Heart right ventricle (tissue), 16 donors: ENCODE measurements at regions not wholly inside any gene's neighbourhood (a gene's known extent, or its start where the extent isn't known, plus 50 kb on each side); places are given as distances from the start of the nearest gene placed in this dataset.

Experiments used
- ATAC-seq, 8 donors: fragments of 200-7000 bp; cut with Tn5 transposase; one replicate each; pipeline ENCODE4 v1.9.1; 2020; ENCODE audit warnings: mild to moderate bottlenecking in 8 of 8, moderate library complexity in 8 of 8, moderate number of reproducible peaks in 1 of 8
- DNase-seq, 2 donors: peaks; one replicate each; pipeline ENCODE4 v3.0.0-alpha.2; 2020
- H3K27ac ChIP-seq, 10 donors: fragments of 200-600 bp; sonication (generic) in 2 of 10; one replicate each; pipeline versions ENCODE4 v1.5.0 to v1.8.0; 2020 to 2022; ENCODE audit warnings: mild to moderate bottlenecking in 3 of 10
- H3K27me3 ChIP-seq, 7 donors: fragments of 200-600 bp; one replicate each; pipeline ENCODE4 v1.8.0; 2021 to 2022; ENCODE audit warnings: mild to moderate bottlenecking in 2 of 7
- H3K36me3 ChIP-seq, 9 donors: fragments of 200-600 bp; sonication (generic) in 1 of 9; one replicate each; pipeline versions ENCODE4 v1.5.0 to v1.8.0; 2020 to 2022; ENCODE audit warnings: mild to moderate bottlenecking in 2 of 9
- H3K4me1 ChIP-seq, 9 donors: fragments of 200-600 bp; sonication (generic) in 1 of 9; one replicate each; pipeline versions ENCODE4 v1.5.0 to v1.8.0; 2020 to 2022; ENCODE audit warnings: mild to moderate bottlenecking in 4 of 9
- H3K4me3 ChIP-seq, 10 donors: fragments of 200-600 bp; sonication (generic) in 2 of 10; one replicate each; pipeline versions ENCODE4 v1.5.0 to v1.8.0; 2020 to 2022; ENCODE audit warnings: mild to moderate bottlenecking in 7 of 10, moderate library complexity in 2 of 10
- H3K9me3 ChIP-seq, 11 donors: fragments of 200-600 bp in 10 of 11; sonication (generic) in 2 of 11; one replicate each; pipeline versions ENCODE4 v1.5.0 to v1.8.0; 2013 to 2022; ENCODE audit warnings: mild to moderate bottlenecking in 2 of 11, control low read depth in 1 of 11, moderate library complexity in 1 of 11
- CTCF ChIP-seq, 9 donors: fragments of 200-600 bp; sonication (generic) in 2 of 9; IDR thresholded peaks; one replicate each; pipeline versions ENCODE4 v1.5.0 to v1.8.0; 2021 to 2022; ENCODE audit warnings: antibody characterized with exemption in 9 of 9, mild to moderate bottlenecking in 5 of 9, moderate library complexity in 1 of 9
- WGBS, 2 donors: extraction: QIAGEN DNeasy Blood & Tissue Kit; methylation state at CpG; one replicate each; pipeline ENCODE4 v1.1.7; 2013; ENCODE audit warnings: inconsistent platforms in 1 of 2; 5-methylcytosine and 5-hydroxymethylcytosine counted together
- intact Hi-C, 10 donors: fragments of 100-400 bp; cut with DNase I; formaldehyde crosslinking; loops; one replicate each; pipeline versions ENCODE4 v1.11.1 to v1.14.2; 2022
- donor health status: Arrhythmogenic right ventricular cardiomyopathy.
- donor health status: ischemic (EF 13 %, LVEDD 7.1; RV severe dilation, severe dysfunction).
- donor health status: healthy with polysubstance abuse.
- donor health status: DM: no; HTN: yes; CAD: no.
- donor health status: DM: no; HTN: no; CAD: no.
- donor health status: ischemic (EF 25% LVEDD 6.9; RV normal size, moderate dysfunction).
- donor health status: ischemic (EF 25% LVEDD 5.7; RV mildly dilated, moderate dysfunction).
- donor health status: healthy.
- donor health status: DM: yes; HTN: yes; CAD: no.
- donor health status: Ischemic cardiomyopathy.
- donor health status: ischemic (EF 35%, LVEDD 5.7; RV mildly dilated, moderate dysfunction).
- donor health status: nonischemic (EF 11% LVEDD 7.7; RV severe dilation, severe dysfunction).
- donor health status: DM: yes; HTN: yes; CAD: no.
- donor health status: PGD.
- donor health status: ischemic (EF 29% LVEDD 5.4; RV normal size, mild dysfunction).
- donor health status: nonischemic (EF 23%, LVEDD 6.1; RV moderate dilation, normal function).

GRCh38 chr3:181971424-181971823 is 259.7 kb downstream of the SOX2 start:
- H3K27me3 ChIP-seq = no peaks in the 10 kb centered on the region

GRCh38 chr3:181974198-181974597 is 262.5 kb downstream of the SOX2 start:
- Histone ChIP-seq H3K4me1 (no peaks in the 10 kb centered on the region), H3K36me3 (no peaks in the 10 kb centered on the region), H3K27ac (no peak overlapping the region), H3K4me3 (no peak overlapping the region), H3K9me3 (no peaks in the 10 kb centered on the region), H3K27me3 (no peaks in the 10 kb centered on the region)
- DNase-seq (no peak), ATAC-seq (no peak)
- intact Hi-C loops = no loop called here
- 89 to 95% methylated on average over 2 of the region's 2 CpGs for WGBS, 2 donors
- TF ChIP-seq CTCF (IDR thresholded peaks at IDR 0.05) = no peak

More at GRCh38 chr3:181971424-181971823, 259.7 kb downstream of the SOX2 start:
- Histone ChIP-seq H3K9me3 (no peaks in the 10 kb centered on the region), H3K4me3 (no peak overlapping the region), H3K27ac (no peak overlapping the region), H3K36me3 (no peaks in the 10 kb centered on the region), H3K4me1 (no peaks in the 10 kb centered on the region)
- TF ChIP-seq CTCF (IDR thresholded peaks at IDR 0.05) = no peak
- 58 to 68% methylated on average over 2 of the region's 2 CpGs for WGBS, 2 donors
- DNase-seq (no peak), ATAC-seq (no peak)
- intact Hi-C loops = no loop called here

GRCh38 chr3:181976526-181976925 is 264.8 kb downstream of the SOX2 start:
- H3K4me1 ChIP-seq = no peaks in the 10 kb centered on the region
- H3K27me3 ChIP-seq = no peaks in the 10 kb centered on the region
- H3K4me3 ChIP-seq = no peak overlapping the region
- TF ChIP-seq CTCF (IDR thresholded peaks at IDR 0.05) = no peak
- no peaks in the 10 kb centered on the region for H3K9me3 ChIP-seq
- intact Hi-C loops = no loop called here
- no peak overlapping the region for H3K27ac ChIP-seq
- 60 to 68% methylated on average over 1 of the region's 1 CpG for WGBS, 2 donors
- DNase-seq = no peak
- H3K36me3 ChIP-seq = no peaks in the 10 kb centered on the region
- no peak for ATAC-seq

GRCh38 chr3:181985386-181985785 is 273.7 kb downstream of the SOX2 start:
- no peak for TF ChIP-seq CTCF (IDR thresholded peaks at IDR 0.05)
- Histone ChIP-seq H3K4me1 (no peaks in the 10 kb centered on the region), H3K27ac (no peak overlapping the region), H3K4me3 (no peak overlapping the region), H3K9me3 (peaks cover 0 to 10% (median 0%) of the 10 kb centered on the region in 11 donors), H3K36me3 (no peaks in the 10 kb centered on the region), H3K27me3 (peaks cover 0 to 4% (median 0%) of the 10 kb centered on the region in 7 donors)
- DNase-seq (no peak), ATAC-seq (no peak)
- intact Hi-C loops = no loop called here
- WGBS, 2 donors = 59 to 76% methylated on average over 2 of the region's 2 CpGs
